HG03378 (cell line): ENCODE measurements at regions not wholly inside any gene's neighbourhood (a gene's known extent, or its start where the extent isn't known, plus 50 kb on each side); places are given as distances from the start of the nearest gene placed in this dataset.

Experiments
- ATAC-seq: cut with Tn5 transposase; IDR thresholded peaks from one replicate; pipeline ENCODE4 v1.9.1; 2021; ENCODE audit warnings: mild to moderate bottlenecking, moderate library complexity; ENCODE audit not compliant: unreplicated experiment

GRCh38 chr16:64892835-64893785, 228.8 kb downstream of the CDH11 start:
- no peak for ATAC-seq

- no peak for ATAC-seq
Observed at GRCh38 chr16:64889446-64889845, 232.4 kb downstream of the CDH11 start.

- ATAC-seq = no peak
Observed at GRCh38 chr16:64887651-64888050, 234.2 kb downstream of the CDH11 start.

GRCh38 chr16:64882078-64882784, 239.6 kb downstream of the CDH11 start:
- ATAC-seq = no peak

DNA sequence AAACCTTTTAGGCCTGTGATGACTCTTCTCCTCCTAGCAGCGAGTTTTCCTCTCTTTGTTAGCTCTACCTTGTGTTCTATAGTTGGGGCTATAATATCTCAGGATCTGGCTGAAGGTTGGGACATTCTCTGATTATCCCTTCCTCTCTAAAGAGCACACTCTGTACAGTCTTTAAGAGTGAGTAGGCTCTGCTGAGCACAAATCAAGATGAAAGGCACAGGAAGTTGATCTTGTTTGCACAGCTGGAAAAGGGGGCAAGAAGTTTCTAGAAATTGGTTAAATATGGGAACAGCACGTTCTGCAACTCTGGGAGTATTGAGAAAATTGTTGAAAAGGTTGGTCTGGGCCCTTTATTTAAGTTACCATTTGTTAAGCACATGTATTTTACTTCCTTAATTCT, 240.9 kb downstream of the CDH11 start:
- ATAC-seq = no peak

DNA sequence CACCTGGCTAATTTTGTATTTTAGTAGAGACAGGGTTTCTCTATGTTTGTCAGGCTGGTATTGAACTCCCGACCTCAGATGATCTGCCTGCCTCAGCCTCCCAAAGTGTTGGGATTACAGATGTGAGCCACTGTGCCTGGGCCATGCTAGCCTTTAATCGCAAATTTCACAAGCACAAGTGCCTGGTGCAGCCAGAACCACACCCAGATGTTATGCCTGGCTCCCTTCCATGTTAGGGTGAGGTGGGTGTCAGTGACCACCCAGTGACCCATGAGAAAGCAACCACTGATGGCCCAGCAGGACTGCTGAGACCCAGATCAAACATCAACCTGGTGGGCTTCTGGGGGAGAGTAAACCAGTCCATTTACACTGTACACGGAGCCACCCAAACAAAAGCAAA, 241.9 kb downstream of the CDH11 start:
- no peak for ATAC-seq

- ATAC-seq = no peak
Observed at GRCh38 chr16:64878940-64879339, 242.9 kb downstream of the CDH11 start.

- no peak for ATAC-seq
Observed at GRCh38 chr16:64872101-64872500, 249.8 kb downstream of the CDH11 start.

- ATAC-seq = no peak
Observed at GRCh38 chr16:64870859-64871258, 251.0 kb downstream of the CDH11 start.

- ATAC-seq = no peak
Observed at GRCh38 chr16:64869781-64870180, 252.1 kb downstream of the CDH11 start.

DNA sequence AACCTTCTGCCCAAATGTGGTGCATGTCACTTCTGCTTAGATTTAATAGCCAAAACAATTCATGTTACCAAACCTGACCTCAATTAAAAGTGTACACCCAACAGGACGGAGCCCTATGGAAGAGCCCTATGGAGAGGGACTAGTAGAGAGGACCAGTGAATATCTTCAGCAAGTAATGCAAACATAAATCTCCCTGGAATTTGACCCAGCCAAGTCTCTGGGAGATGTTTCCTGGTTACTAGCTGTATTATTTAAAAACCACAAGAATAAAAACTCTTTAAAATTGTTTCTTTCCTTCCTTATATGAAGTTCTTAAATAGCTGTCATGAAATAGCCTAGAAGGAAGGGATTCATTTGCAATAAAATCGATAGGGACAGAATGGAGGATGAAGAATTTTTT, 255.8 kb downstream of the CDH11 start:
- no peak for ATAC-seq

- no peak for ATAC-seq
Observed at GRCh38 chr16:64865069-64865696, 256.7 kb downstream of the CDH11 start.

DNA sequence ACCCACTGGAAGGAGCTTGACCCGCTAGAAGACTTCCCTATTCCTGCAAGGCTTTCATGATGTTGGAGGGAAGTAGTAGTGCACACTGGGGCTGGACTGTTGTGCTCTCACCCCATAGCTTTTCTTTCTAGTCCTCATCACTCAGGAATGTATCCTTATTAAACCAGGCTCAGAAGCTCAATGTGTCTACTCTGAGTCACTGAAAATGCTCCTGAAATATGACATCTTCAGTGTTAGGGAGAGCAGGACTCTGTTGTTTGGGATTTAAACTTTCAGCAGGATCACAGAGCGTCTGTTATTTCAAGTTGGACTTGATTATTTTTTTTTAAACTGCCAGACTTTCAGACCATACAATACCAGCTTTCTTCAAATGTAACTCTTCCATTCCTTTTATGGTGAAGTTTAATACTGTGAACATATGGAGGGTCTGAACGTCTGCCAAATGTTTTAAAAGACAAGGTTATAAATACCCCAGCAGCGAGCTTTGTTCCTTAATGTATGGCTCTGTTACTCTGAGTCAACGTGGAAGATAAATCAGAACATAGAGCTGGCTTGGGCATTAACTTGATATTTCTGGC, 257.5 kb downstream of the CDH11 start:
- ATAC-seq = no peak

DNA sequence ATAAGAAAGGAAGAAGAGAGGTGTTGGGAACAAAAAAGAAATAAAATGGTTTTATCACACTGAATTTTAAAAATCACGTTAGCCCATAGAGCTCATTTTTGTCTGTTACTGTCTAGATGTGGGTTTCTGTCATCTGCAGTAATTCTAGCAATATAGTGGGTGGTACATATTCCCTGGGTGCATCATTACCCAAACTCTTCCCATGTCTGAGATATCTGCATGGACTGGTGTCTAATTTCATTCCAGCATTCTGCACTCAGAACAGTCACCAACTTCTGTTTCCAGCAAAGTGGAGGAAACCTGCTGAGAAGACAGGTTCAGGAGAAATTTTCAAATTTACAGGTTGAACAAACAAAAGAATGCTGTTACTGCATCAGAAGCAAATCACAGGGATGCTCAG, 263.8 kb downstream of the CDH11 start:
- ATAC-seq = no peak

DNA sequence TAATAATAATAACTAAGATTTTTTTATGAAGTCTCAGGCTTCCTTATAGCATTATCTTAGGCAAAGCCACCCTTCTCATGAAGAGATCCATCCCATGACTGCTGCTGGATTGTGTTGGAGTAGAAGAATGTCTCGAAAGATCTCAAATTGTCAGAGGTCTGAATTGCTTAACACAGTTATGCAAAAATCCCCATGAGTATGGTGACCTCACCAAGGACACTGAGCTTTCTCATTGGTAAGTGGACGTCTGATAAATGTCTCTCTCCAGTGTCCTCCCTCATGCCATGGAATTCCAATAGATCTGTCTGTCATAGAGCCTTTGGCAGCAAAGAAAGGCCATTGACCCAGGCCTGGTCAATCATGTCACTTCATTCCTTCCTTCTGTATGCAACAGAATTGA, 264.5 kb downstream of the CDH11 start:
- ATAC-seq = no peak

DNA sequence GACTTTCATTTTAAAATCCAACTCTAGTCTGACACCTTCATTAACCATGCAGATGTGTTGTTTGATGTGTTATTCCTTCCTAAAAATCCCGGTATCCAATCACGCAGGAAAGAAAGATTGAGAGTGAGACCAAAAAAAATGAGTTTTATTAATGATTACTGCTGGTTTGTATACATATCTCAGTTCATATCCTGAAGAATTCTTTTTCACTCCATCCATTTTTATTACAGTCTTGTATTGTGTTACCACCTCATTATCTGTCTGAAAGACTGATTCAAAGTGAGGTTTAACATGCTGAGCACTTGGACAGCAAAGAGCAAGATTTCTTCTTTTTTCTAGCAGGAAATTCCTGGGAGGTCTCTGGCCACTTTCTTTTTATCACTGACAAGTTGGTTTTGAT, 268.3 kb downstream of the CDH11 start:
- no peak for ATAC-seq

- no peak for ATAC-seq
Observed at GRCh38 chr16:64846966-64847365, 274.9 kb downstream of the CDH11 start.

DNA sequence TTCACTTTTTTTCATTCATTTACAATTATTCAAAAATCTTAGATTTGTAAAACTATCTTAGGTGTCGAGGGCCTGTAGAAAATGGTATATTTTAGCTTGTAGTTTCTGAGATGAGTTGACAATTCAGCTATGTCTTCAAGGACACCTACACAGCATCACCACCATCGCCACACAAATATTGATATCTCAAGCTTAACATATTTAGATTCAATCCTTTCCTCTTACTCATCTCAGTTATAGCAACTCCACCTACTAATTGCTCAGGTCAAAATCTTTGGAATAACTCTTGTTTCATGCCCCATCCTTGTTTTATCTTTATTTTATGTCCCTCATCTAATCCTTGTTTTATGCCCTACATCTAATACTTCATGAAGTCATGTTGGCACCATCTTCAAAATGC, 276.8 kb downstream of the CDH11 start:
- no peak for ATAC-seq

DNA sequence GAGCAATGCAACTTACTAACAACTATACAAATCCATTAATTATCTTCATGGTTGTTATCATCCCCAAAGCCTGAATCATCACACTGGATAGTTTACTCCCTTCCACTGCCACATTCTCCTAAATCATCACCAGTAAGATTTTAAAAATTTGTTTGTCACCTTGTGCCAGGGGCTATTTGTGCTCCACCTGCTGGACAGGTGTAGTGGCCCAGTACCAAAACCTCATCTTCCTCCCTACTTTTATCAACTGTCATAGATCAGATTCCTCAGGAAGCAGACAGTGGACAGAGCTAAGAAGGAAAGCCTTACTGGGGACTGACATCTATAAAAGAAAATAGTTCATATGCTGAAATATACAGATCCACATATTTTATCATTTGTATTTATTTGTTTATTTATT, 280.4 kb downstream of the CDH11 start:
- ATAC-seq = no peak

DNA sequence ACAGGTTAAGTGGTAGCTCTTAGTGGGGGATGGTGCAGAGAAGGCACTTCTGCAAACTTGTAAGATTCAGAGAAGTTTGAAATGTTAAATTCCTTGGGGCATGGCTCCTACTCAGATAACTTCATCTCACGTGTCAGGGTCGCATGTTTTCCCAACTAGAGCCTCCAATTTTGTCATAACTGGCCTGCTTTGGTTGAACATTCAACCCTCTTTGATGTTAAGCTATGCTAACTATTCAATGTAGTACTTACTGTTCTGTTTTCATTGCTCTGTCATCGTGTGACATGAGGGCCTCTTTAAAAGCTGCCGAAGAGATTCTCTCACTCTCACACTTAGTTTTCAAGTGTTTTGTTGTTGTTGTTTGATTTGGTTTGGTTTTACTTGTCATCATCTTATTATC, 280.8 kb downstream of the CDH11 start:
- no peak for ATAC-seq

DNA sequence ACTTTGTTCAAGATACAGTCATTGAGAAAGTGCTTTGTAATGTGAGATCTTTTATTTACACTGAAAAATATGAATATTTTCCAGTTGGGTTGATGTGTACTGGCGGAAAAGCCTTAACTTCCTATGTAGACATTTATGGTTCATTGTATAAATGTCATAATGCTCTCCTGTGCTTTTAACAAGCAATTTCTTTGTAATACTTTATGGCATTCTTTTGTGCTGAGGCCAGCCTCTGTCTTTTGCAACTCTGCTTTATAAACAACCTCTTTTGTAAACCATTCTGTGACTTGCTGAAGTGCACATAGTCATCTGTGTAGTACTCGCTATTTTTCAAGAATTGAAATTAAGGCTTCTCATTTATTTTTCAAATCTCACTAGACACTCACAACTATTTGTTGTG, 291.2 kb downstream of the CDH11 start:
- no peak for ATAC-seq
